Tibial nerve (tissue), 4 donors: ENCODE measurements at regions not wholly inside any gene's neighbourhood (a gene's known extent, or its start where the extent isn't known, plus 50 kb on each side); places are given as distances from the start of the nearest gene placed in this dataset.

ENCODE experiments used
- CTCF ChIP-seq, 5 experiments: fragments of 200-600 bp in 3 of 5; fragments of 450-650 bp in 2 of 5; sonication (generic) in 3 of 5; IDR thresholded peaks; one replicate each; pipeline ENCODE4 v1.5.1; 2016 to 2019; ENCODE audit warnings: antibody characterized with exemption in 5 of 5, mild to moderate bottlenecking in 3 of 5, moderate library complexity in 2 of 5
- EP300 ChIP-seq, 2 donors: sonication (generic); formaldehyde crosslinking; IDR thresholded peaks; one replicate each; pipeline ENCODE4 v1.6.1; 2017; ENCODE audit warnings: antibody characterized with exemption in 2 of 2, mild to moderate bottlenecking in 1 of 2
- POLR2A ChIP-seq, 2 donors: fragments of 450-650 bp; IDR thresholded peaks; one replicate each; pipeline ENCODE4 v1.6.1; 2017; ENCODE audit warnings: antibody characterized with exemption in 2 of 2, mild to moderate bottlenecking in 2 of 2, moderate library complexity in 2 of 2

DNA sequence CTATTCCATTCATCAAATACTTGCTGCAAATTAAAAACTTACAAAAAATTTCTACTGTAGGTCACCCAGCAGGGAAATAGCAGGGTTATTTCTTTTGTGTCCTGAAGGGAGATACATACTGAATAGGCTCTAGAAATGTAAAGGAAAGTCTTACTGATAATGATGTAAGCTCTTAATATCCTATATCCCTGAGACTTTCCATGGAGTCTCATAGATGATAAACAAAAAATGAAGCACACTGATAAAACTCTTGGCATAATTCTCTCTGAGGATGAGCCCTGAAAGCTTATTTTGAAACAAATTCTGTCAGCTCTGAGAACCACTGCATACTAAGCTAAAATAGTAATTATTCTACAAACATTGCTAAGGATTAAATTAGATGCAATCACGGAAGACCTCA lies 819.6 kb upstream of the PTPRD start:
- TF ChIP-seq CTCF (IDR thresholded peaks at IDR 0.05) (no peak), POLR2A (IDR thresholded peaks at IDR 0.05) (no peak), EP300 (IDR thresholded peaks at IDR 0.05) (no peak)
